ENCODE measurements at regions not wholly inside any gene's neighbourhood (a gene's known extent, or its start where the extent isn't known, plus 50 kb on each side); places are given as distances from the start of the nearest gene placed in this dataset.

GRCh38 chr2:17206771-17207170 lies 311.5 kb downstream of the RAD51AP2 start:
- TF ChIP-seq SIN3A (IDR thresholded peaks at IDR 0.05; ENCODE audit: borderline replicate concordance, insufficient read depth, low read depth, low read length): no peak
- no peak for TF ChIP-seq CTCF (IDR thresholded peaks at IDR 0.05)
- TF ChIP-seq REST (IDR thresholded peaks at IDR 0.05; ENCODE audit: insufficient read depth in 1 of 2, low read depth in 2 of 2, low read length in 1 of 2): no peak

Data from Panc1 (cell line).